Peyer's patch (tissue), 4 donors: ENCODE measurements at regions not wholly inside any gene's neighbourhood (a gene's known extent, or its start where the extent isn't known, plus 50 kb on each side); places are given as distances from the start of the nearest gene placed in this dataset.

ENCODE experiments used
- POLR2A ChIP-seq, 2 donors: fragments of 450-650 bp; IDR thresholded peaks; one replicate each; pipeline ENCODE4 v1.5.1; 2017; ENCODE audit warnings: antibody characterized with exemption in 2 of 2, mild to moderate bottlenecking in 2 of 2, moderate library complexity in 2 of 2
- TF ChIP-seq, protein P1 (sequence below), 6 experiments: fragments of 450-650 bp in 4 of 6; fragments of 200-600 bp in 2 of 6; sonication (generic) in 1 of 6; IDR thresholded peaks; one replicate each; pipeline ENCODE4 v1.5.1; 2017 to 2019; ENCODE audit warnings: antibody characterized with exemption in 6 of 6, mild to moderate bottlenecking in 3 of 6, moderate library complexity in 1 of 6

DNA sequence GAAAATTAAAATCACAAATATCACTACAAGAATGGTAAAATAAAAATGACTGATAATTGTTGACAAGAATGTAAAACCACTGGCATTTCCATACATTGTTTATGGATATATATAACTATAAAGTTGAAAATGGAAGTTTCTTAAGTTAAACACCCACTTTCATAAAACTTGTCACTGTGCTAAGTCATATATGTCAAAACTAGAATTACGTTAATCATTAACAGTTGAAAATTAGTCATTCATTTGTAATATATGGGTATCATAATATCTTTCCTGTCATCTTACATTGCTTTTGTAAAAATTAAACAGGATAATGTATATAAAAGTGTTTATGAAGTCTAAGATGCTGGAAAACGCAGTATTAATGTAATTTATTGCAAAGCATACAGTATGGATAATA is 1398.6 kb upstream of the ALCAM start:
- TF ChIP-seq POLR2A (IDR thresholded peaks at IDR 0.05): no peak
- TF ChIP-seq, protein P1, sequence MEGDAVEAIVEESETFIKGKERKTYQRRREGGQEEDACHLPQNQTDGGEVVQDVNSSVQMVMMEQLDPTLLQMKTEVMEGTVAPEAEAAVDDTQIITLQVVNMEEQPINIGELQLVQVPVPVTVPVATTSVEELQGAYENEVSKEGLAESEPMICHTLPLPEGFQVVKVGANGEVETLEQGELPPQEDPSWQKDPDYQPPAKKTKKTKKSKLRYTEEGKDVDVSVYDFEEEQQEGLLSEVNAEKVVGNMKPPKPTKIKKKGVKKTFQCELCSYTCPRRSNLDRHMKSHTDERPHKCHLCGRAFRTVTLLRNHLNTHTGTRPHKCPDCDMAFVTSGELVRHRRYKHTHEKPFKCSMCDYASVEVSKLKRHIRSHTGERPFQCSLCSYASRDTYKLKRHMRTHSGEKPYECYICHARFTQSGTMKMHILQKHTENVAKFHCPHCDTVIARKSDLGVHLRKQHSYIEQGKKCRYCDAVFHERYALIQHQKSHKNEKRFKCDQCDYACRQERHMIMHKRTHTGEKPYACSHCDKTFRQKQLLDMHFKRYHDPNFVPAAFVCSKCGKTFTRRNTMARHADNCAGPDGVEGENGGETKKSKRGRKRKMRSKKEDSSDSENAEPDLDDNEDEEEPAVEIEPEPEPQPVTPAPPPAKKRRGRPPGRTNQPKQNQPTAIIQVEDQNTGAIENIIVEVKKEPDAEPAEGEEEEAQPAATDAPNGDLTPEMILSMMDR (IDR thresholded peaks at IDR 0.05): no peak
